GM03348 (cell line): ENCODE measurements at regions not wholly inside any gene's neighbourhood (a gene's known extent, or its start where the extent isn't known, plus 50 kb on each side); places are given as distances from the start of the nearest gene placed in this dataset.
A peak's percentile ranks its signal among the peaks of the same experiment; 100 is the strongest.

Experiments used
- DNase-seq: peaks from one replicate; pipeline ENCODE4 v3.0.0; 2012; ENCODE audit warnings: low spot score

DNA sequence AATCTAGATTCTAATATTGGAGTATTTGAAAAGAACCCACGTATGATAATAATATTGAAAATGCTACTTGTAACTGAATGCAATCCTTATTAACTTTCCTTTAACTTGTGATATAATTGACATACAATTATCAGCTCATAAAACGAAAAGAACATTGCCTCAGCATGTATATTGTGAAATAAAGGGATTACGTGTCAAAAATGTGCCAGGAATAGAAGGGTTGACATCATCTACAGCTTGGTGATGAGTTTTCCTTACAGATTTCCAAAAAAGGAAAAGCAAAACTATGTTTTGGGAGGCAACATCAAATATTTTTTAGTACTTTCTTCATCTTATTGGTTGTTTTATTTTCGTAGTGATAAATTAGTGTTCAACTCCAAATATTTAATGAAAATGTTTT, 266.0 kb upstream of the PTGER4 start:
- DNase-seq: peak; percentile 24

DNA sequence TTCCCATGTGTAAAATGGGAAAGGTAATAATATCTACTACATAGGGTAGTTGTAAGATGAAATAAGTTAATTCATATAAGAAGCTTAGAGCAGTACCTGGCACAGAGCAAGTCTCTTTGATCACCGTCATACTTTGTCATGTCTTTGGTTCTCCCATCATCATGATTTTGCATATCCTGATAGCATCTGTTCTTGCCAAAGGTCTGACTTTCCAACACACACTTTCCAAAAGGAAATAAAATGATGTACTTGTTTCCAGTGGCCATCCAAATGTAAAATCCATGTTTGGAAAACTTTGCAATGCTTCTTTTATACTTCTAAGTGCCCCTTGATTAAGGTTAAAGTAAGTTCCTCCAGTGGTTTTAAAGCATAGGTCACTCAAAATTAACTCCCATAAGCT, 266.9 kb upstream of the PTGER4 start:
- no peak for DNase-seq

GRCh38 chr5:40410964-40411635, 268.6 kb upstream of the PTGER4 start:
- DNase-seq: peak; percentile 29

- DNase-seq: peak; percentile 7
These were observed 269.4 kb upstream of the PTGER4 start for GRCh38 chr5:40410231-40410861.

- no peak for DNase-seq
These were observed 270.1 kb upstream of the PTGER4 start for GRCh38 chr5:40409601-40410000.

DNA sequence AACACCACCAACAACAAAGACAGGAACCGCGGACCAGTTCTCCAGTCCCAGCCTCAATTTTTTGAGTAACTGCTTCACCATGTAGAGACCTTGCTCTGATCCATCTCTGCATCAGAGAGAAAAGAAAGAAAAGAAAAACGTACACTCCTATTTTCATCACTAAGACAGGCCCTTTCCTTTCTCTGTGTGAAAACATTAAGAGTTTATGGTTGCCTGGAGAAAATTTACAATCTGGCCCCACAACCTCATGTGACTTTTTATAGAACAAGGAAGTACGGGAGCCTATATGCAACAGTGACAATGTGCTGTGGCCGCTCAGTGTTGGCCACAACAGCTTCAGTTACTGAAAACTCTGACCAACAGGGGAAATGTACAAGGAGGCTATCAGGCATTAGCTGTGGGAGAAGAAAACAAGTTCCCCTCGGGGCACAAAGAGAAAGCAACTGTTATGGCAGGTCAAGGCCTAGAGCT, 272.9 kb upstream of the PTGER4 start:
- DNase-seq: no peak

DNA sequence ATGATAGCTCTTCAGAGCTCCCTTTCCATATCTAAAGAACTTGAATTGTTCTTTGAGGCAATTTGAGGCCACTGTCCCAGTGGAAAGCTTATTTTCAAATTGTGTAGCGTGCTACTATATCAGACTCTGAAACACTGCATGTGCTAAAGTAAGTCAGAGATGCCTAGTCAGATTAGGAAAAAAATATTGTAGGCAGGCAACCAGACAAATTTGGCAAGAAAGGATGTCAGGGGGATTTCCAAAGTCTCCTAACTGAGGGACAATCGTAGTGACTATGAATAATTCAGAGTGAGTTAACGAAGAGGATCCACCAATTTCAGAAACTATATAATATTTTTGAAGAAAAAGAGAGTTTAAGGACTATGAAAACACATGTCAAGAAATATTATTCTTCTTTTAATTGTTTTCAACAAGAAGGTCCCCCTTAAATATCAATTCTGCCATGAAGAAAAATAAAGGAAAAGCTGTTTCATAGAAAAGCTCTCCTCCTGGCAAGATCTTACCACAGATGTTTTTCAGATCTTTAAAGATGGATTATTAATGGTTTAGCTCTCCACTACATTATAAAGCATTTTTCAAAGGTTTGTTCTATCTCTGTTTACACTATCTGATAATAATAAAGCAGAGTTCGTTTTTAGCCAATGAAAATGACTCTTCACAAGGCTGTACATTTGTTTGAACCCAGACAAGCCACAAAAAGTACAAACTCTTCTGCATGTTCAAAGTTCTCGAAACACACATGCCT, 273.5 kb upstream of the PTGER4 start:
- no peak for DNase-seq

DNA sequence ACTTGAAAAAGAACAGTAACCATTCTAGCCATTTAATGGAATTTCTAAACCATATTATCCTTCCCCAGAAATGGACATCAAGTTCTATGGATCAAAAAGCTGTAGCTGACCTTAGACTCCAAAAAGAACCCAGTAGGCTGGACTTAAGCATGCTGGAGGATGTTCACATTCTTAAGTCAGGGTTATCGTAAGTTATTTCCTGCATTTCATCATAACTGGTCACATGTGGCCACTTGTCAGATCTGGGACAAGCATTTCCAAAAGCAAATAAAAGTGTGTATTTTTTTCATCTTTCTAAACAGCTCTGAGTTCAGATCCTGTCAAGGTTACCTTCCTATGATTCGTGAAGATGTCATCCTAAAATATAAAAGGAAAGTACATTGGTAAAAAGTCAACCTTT, 274.5 kb upstream of the PTGER4 start:
- peak; percentile 9 for DNase-seq

- no peak for DNase-seq
These were observed 275.1 kb upstream of the PTGER4 start for GRCh38 chr5:40404613-40405012.

GRCh38 chr5:40402007-40402364, 277.7 kb upstream of the PTGER4 start:
- no peak for DNase-seq

GRCh38 chr5:40401284-40402006, 278.3 kb upstream of the PTGER4 start:
- DNase-seq: no peak

- no peak for DNase-seq
These were observed 279.5 kb upstream of the PTGER4 start for GRCh38 chr5:40400245-40400644.

GRCh38 chr5:40399349-40399748, 280.4 kb upstream of the PTGER4 start:
- DNase-seq: peak; percentile 5

DNA sequence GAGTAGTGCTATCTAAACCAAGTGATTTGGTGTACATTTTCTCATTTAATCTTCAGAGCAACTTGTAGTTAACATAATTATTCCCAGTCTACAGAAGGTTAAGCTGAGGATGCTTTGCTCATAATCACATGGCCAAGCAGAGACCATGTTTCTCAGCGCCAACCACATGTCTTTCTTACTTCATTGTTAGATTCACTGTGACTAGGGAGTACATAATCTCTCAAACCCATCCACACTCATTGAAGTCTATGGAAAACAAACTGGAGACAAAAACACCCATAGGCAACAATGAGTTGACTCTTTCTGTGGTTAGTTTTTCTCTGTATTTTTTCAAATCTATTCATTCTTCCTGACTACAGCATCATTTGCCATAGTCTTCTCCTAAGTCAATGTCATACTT, 281.7 kb upstream of the PTGER4 start:
- DNase-seq: no peak

DNA sequence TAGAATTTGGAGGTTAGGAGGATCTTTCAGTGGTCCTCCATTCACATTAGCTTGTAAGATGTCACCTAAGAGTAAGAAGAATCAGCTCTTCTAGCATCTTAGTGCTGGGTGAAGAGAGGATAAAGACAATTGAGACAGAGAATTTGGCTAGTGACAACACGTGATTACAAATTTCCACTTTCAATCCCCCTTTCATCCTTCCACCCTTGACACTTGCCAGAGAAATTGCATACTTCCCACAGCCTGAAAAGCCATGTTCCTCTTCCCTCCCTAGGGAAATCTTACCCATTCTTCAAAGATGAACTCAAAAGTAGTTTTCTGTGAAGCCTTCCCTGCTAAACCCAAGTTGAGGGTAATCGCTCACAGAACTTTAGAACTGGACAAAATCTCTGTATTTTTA, 282.6 kb upstream of the PTGER4 start:
- no peak for DNase-seq

DNA sequence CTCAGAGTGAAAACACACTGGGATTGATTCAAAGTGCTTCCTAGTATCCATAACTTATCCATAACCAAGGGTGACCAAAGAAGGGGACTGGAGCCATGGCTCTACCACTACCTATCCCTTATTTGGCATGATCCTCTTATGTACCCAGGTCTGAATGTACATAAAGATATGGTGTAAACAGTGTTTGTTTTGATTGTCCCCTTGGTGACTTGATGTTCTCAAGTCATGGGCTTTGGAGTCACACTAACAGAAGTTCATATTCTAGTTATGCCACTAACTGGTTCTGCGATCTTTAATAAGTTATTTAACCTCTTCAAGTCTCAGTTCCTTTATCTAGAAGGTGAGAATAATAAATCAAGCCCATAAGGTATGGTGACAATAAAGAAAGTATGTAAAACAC, 283.4 kb upstream of the PTGER4 start:
- no peak for DNase-seq

GRCh38 chr5:40395251-40395650, 284.5 kb upstream of the PTGER4 start:
- DNase-seq: no peak

- DNase-seq: no peak
These were observed 285.0 kb upstream of the PTGER4 start for GRCh38 chr5:40394698-40395097.

GRCh38 chr5:40391642-40392041, 288.1 kb upstream of the PTGER4 start:
- no peak for DNase-seq

DNA sequence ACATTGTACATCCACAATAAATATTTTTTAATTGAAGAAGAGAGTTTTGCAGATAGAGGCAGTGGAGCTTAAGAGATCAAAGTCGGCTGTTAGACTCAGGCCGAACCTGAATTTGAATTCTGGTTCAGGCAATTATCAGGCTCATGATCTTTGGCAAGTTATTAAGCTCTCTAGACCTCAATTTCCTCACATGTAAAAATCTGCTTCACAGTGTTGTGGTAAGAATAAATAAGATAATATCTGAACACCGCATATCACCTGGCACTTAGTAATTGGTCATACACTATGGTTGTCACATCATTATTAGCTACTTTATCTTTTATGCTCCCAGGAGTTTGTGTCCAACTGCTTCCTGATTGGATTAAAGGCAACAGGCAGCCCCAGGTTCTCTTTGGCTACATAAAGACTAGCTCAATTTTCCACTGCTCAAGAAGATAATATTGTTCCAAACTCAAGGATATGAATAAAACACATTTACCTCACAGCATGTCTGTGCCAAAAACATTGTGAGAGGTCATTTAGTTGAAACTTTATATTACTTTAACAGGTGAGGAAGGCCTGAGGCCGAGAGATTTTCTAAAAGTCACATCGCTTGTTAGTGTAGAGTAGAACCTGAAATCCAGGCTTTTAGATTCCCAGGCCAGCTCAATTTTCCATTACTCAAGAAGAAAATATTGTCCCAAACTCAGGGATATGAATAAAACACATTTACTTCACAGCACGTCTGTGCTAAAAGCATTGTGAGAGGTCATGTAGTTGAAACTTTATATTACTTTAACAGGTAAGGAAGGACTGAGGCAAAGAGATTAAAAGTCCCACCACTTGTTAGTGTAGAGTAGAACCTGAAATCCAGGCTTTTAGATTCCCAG, 289.2 kb upstream of the PTGER4 start:
- DNase-seq: no peak

DNA sequence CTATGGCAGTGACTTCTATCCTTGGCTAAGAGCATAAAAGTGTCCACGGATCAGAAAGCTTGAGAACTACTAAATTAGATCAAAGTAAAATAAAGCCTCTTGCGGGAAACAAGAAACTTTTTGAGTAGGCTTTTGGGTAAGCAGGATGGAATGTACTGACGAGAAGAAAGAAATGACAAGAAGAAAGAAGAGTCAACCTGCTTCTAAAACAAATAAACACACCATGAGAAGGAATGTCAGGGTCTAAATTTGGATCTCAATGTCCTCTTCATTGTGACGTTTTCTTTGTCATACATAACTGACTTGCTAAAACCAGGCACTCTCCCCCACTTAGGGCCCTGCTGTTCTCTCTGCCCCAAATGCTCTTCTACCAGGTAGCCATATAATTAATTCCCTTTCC, 290.1 kb upstream of the PTGER4 start:
- no peak for DNase-seq

DNA sequence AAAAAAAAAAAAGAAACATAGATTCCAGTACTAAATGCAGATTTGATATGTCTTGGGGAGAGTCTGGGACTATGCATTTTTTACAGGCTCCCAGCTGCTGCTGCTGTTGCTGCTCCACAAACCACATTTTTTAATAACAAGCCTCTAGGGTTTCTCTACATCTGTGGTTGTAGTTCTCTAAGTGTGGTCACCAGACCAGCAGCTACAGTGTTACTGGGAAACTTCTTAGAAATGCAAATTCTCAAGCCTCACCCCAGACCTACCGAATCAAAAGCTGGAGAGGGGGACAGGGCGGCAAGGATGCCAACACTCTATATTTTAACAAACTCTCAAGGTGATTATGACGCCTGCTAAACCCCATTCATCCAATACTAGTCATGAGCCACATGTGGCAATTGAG, 293.4 kb upstream of the PTGER4 start:
- DNase-seq: peak; percentile 3
